ENCODE measurements at regions not wholly inside any gene's neighbourhood (a gene's known extent, or its start where the extent isn't known, plus 50 kb on each side); places are given as distances from the start of the nearest gene placed in this dataset.
A peak's percentile ranks its signal among the peaks of the same experiment; 100 is the strongest.
"Not testable (repeated sequence)": the region's sequence is repeated elsewhere in the genome, so short reads cannot be mapped to it uniquely, and the experiment has no call there.

DNA sequence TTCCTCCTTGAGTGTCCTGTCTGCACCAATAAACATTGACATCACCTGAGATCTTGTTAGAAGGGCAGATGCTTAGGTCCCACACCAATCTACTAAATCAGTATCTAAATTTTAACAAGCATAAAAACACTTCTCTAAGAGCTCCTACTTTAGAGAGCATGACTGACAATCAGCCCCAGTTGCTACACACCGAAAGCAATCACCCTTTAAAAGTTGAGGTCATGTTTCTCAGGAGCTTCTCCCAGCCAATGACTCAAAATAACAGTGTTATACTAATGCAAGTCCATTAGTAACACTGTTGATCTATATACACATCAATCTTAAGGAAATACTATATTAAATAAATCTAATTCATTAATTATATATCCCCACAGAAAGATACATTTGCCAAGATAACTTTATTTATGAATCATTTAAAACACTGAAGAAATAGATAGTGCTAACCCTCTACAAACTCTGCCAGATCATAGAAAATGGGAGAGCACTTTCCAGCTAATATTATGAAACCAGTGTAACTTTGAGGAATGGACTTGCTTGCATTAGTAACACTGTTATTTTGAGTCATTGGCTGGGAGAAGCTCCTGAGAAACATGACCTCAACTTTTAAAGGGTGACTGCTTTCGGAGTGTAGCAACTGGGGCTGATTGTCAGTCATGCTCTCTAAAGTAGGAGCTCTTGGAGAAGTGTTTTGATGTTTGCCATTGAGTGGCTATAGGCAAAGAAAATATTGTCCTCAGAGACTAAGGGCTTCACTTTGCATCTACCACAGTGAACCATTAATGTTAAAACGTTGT, 109.8 kb upstream of the HDX start:
- DNase-seq (ENCODE audit: low spot score): no peak

- no peak for DNase-seq (ENCODE audit: low spot score)
These were observed 132.0 kb upstream of the HDX start for GRCh38 chrX:84634201-84634782.

- no peak for DNase-seq (ENCODE audit: low spot score)
These were observed 163.8 kb upstream of the HDX start for GRCh38 chrX:84666086-84666485.

DNA sequence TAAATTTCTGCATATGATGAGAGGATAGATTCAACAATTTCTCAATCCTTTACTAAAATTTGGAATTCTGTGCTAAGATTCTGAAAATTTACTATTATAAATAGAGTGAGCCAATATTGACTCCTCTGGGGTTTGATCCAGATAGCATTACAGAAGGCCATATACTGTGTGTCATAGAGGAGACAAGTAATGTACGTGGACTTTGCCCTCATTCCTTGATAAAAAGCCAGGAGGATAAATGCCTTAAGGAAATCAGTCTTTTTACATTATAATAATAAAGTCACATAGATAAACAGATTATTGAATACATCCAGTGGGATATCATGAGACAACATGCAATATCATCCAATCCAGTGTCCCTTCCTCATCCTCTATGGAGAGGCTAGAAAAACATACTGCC, 188.0 kb upstream of the HDX start:
- DNase-seq (ENCODE audit: low spot score): no peak

- no peak for DNase-seq (ENCODE audit: low spot score)
These were observed 207.7 kb upstream of the HDX start for GRCh38 chrX:84709987-84710386.

DNA sequence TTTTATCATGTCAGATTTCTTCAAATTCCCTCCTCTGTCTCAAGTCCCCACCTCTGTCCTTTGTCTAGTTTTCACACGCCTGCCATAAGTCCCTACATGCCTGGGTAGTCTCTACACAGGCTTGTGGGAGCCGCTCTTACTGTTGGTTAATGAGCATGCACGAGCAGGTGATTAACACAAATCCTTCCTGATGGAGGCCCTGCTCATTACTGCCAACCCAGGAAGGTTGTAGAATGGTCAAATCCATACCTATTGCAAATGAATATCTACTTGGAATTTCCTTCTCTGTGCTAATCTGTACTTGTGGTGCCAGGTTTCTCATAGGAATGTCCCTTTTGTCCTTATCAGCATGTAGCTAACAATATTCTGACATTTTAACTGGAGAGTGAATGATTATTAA, 208.4 kb upstream of the HDX start:
- DNase-seq (ENCODE audit: low spot score): no peak

DNA sequence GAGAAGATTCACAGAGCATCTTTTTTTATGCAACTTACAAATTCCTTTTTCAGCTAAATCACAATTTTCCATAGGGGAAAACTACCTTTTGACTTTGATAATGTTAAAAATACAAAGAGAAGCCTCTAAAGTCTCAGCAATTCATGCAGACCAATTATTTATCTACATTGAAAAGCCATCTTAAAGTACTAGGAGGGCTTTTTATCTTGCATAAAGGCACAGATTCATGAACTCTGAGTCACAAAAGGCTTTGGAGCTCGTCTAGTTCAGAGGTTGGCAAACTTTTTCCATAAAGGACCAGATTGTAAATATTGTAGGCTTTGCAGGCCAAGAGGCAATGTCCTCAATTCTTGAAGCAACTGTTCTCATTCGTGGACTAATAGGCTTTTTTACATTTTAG, 210.4 kb upstream of the HDX start:
- DNase-seq (ENCODE audit: low spot score): no peak

GRCh38 chrX:84715315-84715714, 213.1 kb upstream of the HDX start:
- no peak for DNase-seq (ENCODE audit: low spot score)

- no peak for DNase-seq (ENCODE audit: low spot score)
These were observed 215.1 kb upstream of the HDX start for GRCh38 chrX:84717343-84717742.

DNA sequence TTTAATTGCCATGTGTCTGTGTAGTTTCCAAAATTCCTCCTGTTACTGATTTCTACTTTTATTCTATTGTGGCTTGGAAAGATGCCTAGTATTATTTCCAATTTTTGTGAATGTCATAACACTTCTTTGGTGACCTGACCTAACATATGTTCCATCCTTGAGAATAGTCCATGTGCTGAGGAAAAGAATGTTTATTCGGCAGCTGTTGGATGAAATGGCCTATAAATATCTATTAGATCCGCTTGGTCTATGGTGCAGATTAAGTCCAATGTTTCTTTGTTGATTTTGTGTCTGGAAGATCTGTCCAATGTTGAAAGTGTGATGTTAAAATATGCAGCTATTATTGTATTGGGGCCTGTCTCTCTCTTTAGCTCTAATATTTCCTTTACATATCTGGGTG, 219.2 kb upstream of the HDX start:
- no peak for DNase-seq (ENCODE audit: low spot score)

DNA sequence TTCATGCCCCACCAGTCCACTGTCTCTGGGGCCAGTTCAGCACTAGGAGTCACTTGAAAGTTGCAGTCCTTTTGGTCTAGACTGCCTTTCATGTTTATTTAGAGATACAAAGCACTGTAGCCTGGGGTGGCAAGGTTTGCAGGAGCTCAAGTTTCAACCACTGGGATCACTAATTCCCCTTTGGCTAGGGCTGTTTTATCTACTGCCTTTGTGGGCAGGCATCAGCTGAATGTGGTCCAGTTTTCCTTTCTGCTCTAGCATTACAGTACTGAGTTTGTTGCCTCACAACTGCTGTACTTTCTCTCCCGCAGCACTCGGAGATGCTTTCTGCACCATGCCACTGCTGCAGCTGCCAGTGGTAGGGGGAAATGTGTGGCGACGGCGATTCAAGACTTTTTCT, 222.3 kb upstream of the HDX start:
- DNase-seq (ENCODE audit: low spot score): no peak

DNA sequence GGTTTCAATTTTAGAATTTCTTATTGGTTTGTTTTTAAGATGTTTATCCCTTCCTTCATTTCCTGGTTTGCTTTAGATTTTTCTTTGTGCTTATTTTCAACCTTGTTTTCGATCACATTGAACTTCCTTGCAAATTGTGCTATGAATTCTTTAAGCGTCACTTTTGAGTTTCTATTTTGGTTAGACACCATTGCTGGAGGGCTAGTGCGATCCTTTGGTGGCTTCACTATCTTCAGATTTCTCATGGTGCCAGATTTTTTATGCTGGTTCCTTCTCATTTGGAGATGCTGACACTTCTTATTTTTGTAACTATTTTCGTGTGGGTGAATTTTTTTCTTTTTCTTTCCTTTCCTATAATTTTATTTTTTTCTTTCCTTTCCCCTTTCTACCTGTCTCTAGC, 227.2 kb upstream of the HDX start:
- no peak for DNase-seq (ENCODE audit: low spot score)

GRCh38 chrX:84729809-84730208, 227.6 kb upstream of the HDX start:
- peak; percentile 42 for DNase-seq (ENCODE audit: low spot score)

GRCh38 chrX:84735025-84735424, 232.8 kb upstream of the HDX start:
- DNase-seq (ENCODE audit: low spot score): no peak

GRCh38 chrX:84737471-84737871, 235.2 kb upstream of the HDX start:
- no peak for DNase-seq (ENCODE audit: low spot score)

DNA sequence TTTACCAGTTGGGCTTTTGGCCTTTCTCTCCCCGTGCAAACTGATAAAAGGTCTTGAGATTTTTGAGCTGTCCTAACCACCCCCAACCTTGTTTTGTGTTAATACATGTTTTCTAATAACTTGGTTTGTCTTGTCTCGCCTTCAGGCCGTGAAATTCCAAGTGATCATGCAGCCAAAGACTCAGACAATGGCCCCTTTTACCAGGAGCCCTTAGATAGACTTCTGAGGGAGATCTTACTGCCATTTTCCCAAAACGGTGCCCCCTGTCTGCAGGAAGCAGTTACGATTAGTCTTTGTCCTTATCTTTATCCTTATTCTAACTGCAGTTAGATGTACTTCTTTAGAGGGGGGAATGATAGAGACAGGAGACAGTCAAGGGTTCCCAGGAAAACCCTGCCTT, 245.3 kb upstream of the HDX start:
- DNase-seq (ENCODE audit: low spot score): no peak

DNA sequence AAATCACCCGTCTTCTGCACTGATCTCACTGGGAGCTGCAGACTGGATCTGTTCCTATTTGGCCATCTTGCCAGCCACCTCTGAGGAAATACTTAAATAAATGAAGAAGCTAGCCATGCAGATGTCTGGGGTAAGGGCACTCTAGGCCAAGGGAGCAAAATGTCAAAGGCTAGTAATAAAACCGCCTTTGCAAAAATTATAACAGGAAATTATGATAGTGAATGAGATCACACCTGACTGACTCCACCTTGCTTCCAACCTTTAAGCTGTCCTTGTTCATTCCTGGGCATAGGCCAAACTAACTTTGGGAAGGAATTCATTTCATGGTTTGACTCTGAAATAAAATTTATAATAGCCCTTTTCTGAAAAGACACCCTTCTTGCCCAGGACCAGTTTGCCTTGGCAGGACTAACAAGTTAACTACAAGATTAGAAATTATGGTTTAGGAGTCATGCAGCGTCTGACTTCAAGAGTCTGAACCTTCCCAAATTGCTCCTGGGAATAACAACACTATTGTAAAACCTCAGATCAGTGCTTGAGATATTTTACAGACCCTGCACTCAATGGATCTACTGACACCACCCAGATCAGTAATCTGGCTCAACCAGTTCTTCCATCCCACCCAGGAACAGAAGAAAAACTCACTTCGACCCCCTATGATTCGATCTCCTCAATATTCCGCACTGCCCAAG, 246.9 kb upstream of the HDX start:
- DNase-seq (ENCODE audit: low spot score): no peak

- DNase-seq (ENCODE audit: low spot score): no peak
These were observed 243.1 kb upstream of the APOOL start for GRCh38 chrX:84760560-84760959.

- no peak for DNase-seq (ENCODE audit: low spot score)
These were observed 207.4 kb upstream of the APOOL start for GRCh38 chrX:84796321-84796720.

DNA sequence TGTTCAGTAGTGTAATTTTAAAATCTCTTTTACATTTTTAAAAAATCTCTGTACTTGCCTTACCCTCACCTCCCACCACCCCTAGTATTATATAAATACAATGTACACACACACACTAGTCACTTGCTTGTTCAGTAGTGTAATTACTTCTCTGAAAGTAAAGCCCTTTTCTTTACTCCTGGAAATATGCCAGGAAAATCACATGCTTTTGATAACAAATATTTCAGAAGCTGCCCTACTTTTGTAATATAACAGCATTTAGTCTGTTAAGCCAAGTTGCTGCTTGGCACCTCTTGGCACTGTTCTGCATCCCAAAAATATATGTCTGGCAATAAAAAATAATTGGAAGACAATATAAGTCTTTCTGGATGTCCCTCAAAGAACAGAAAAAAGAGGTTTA, 172.8 kb upstream of the APOOL start:
- no peak for DNase-seq (ENCODE audit: low spot score)

DNA sequence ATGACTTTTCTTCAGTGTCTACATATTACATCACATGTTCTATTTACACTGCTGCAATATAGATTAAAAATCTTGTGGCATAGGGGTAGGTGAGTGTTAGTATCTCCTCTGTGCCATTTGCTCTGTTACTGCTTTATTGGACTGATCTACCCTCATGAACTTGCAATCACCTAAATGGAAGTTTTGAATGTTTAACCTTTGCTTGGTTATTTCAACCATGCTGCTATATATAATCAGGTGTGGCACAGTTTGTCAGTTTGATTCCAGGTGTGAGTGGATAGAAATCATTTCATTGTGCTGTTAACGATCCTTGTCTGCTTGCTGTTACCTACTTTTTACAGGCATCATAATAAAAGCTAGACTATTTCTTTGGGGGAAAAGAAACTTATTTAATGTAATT, 157.1 kb upstream of the APOOL start:
- DNase-seq (ENCODE audit: low spot score): not testable (repeated sequence)

GRCh38 chrX:84851183-84851582, 152.5 kb upstream of the APOOL start:
- DNase-seq (ENCODE audit: low spot score): not testable (repeated sequence)

DNA sequence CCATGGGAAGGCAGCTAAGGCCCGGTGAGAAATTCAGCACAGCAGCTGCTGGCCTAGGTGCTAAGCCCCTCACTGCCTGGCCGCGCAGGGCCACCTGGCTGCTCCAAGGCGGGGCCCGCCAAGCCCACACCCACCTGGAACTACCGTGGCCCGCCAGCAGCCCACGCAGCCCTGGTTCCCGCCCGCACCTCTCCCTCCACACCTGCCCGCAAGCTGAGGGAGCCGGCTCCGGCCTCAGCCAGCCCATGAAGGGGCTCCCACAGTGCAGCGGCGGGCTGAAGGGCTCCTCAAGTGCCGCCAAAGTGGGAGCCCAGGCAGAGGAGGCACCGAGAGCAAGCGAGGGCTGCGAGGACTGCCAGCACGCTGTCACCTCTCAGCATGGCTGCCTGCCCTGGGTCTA, 146.9 kb upstream of the APOOL start:
- DNase-seq (ENCODE audit: low spot score): not testable (repeated sequence)
